Fibroblast of lung (primary cell): ENCODE measurements at regions not wholly inside any gene's neighbourhood (a gene's known extent, or its start where the extent isn't known, plus 50 kb on each side); places are given as distances from the start of the nearest gene placed in this dataset.

Experiments
- EZH2 ChIP-seq: IDR thresholded peaks from 2 replicates; pipeline ENCODE4 v1.5.1; 2012; ENCODE audit warnings: low read length, control low read depth, mild to moderate bottlenecking; ENCODE audit errors: missing control alignments
- TF ChIP-seq, protein P1 (sequence below), 2 donors: IDR thresholded peaks in 1 of 2; conservative IDR thresholded peaks in 1 of 2; 1 replicate in 1 of 2; 2 replicates in 1 of 2; pipeline ENCODE4 v1.5.1; 2011 to 2012; ENCODE audit warnings: low read length in 2 of 2, control low read depth in 1 of 2, inconsistent platforms in 1 of 2, low read depth in 1 of 2, mild to moderate bottlenecking in 1 of 2

DNA sequence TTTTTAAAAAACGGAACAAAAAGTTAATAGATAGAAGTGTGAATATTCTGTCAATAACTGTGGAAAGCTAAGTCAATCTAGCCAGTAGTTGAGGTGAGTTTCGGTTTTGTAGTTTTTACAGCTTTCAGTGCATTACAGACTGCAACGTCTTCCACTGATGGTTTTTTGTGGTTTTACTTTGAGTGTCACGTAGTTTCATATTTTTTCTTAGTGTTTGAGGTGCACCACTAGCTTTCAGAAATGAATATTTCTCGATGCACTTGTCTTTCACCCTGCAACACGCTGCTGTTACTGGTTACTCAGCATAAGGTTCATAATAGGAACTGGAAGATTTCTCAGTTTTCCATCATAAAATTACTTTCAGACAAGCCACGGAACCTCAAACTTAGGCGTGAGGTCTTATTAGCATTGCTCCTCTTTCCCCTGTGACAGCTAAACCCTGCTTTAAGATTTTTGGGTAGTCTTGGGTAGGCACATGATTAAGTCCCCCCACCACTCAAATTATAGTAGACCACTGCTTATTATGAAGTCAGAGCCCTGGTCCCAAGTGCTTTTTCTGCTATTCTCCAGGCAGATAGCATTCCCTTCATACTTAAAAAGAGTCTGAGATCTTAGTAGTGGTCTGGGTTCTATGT lies 1412.7 kb downstream of the KCNT2 start:
- TF ChIP-seq, protein P1, sequence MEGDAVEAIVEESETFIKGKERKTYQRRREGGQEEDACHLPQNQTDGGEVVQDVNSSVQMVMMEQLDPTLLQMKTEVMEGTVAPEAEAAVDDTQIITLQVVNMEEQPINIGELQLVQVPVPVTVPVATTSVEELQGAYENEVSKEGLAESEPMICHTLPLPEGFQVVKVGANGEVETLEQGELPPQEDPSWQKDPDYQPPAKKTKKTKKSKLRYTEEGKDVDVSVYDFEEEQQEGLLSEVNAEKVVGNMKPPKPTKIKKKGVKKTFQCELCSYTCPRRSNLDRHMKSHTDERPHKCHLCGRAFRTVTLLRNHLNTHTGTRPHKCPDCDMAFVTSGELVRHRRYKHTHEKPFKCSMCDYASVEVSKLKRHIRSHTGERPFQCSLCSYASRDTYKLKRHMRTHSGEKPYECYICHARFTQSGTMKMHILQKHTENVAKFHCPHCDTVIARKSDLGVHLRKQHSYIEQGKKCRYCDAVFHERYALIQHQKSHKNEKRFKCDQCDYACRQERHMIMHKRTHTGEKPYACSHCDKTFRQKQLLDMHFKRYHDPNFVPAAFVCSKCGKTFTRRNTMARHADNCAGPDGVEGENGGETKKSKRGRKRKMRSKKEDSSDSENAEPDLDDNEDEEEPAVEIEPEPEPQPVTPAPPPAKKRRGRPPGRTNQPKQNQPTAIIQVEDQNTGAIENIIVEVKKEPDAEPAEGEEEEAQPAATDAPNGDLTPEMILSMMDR (conservative IDR thresholded peaks at IDR 0.05 in 1 of 2, IDR thresholded peaks at IDR 0.05 in 1 of 2; ENCODE audit: low read depth in 1 of 2, low read length in 2 of 2), result no peak
- no peak for TF ChIP-seq EZH2
